Upper lobe of left lung (tissue), 4 donors: ENCODE measurements at regions not wholly inside any gene's neighbourhood (a gene's known extent, or its start where the extent isn't known, plus 50 kb on each side); places are given as distances from the start of the nearest gene placed in this dataset.

Experiments used
- CTCF ChIP-seq, 6 experiments: fragments of 450-650 bp in 4 of 6; fragments of 200-600 bp in 2 of 6; sonication (generic) in 2 of 6; IDR thresholded peaks; one replicate each; pipeline ENCODE4 v1.5.1; 2016 to 2019; ENCODE audit warnings: antibody characterized with exemption in 6 of 6
- POLR2AphosphoS5 ChIP-seq, 2 donors: sonication (generic); formaldehyde crosslinking; IDR thresholded peaks; one replicate each; pipeline ENCODE4 v1.5.1; 2017; ENCODE audit warnings: antibody characterized with exemption in 2 of 2

GRCh38 chrX:129145385-129145784, 377.9 kb downstream of the SMARCA1 start:
- TF ChIP-seq CTCF (IDR thresholded peaks at IDR 0.05) (no peak), POLR2AphosphoS5 (IDR thresholded peaks at IDR 0.05) (no peak)
